Ovary (tissue), 1 donor: ENCODE measurements at regions not wholly inside any gene's neighbourhood (a gene's known extent, or its start where the extent isn't known, plus 50 kb on each side); places are given as distances from the start of the nearest gene placed in this dataset.

ENCODE experiments used
- EP300 ChIP-seq: sonication (generic); formaldehyde crosslinking; IDR thresholded peaks from one replicate; pipeline ENCODE4 v1.6.1; 2017; ENCODE audit warnings: antibody characterized with exemption
- POLR2A ChIP-seq: fragments of 450-650 bp; IDR thresholded peaks from one replicate; pipeline ENCODE4 v1.6.1; 2017; ENCODE audit warnings: antibody characterized with exemption, mild to moderate bottlenecking, moderate library complexity

DNA sequence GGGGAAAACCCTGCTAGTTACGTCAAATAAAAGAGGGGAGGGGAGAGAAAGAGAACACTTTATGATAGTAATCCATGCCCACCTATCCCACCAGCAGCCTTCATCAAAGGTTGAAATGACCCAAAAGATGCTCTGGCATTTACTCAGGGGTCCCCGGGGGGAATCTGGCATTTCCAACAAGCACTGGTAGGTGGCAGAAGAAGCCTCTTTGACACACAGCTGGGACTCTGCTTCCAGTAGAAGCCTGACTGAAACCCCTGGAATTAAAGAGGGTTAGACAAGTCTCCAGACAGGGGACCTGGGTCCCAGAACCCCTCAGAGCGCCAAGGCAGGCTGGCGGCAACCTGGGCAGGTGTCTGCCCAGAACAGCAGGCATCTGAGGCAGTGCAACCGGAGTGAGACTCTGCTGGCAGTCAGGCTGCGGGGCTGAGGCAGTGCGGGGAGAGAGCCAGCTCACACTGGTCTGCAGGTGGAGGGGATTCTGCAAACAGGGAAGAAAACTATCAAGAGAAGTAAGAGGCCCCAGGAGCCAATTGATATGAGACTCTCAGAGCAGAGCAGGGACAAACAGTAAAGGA is 85.0 kb upstream of the CAPRIN2 start:
- TF ChIP-seq EP300 = no peak
- TF ChIP-seq POLR2A = no peak
